NT2/D1 (cell line): ENCODE measurements at regions not wholly inside any gene's neighbourhood (a gene's known extent, or its start where the extent isn't known, plus 50 kb on each side); places are given as distances from the start of the nearest gene placed in this dataset.

Experiments used
- SUZ12 ChIP-seq: IDR thresholded peaks from 2 replicates; pipeline ENCODE4 v1.6.1; 2011; ENCODE audit not compliant: insufficient read length, insufficient read depth; ENCODE audit errors: extremely low read depth
- YY1 ChIP-seq: IDR thresholded peaks from 2 replicates; pipeline ENCODE4 v1.6.1; 2011; ENCODE audit not compliant: insufficient read length, insufficient read depth
- ZNF274 ChIP-seq: IDR thresholded peaks from 2 replicates; pipeline ENCODE4 v1.6.1; 2011; ENCODE audit warnings: mild to moderate bottlenecking, low read depth, low read length

GRCh38 chr13:30031488-30031887 lies 181.1 kb upstream of the UBL3 start:
- TF ChIP-seq YY1 (no peak), ZNF274 (no peak), SUZ12 (no peak)
